NCI-H69 (cell line): ENCODE measurements at regions not wholly inside any gene's neighbourhood (a gene's known extent, or its start where the extent isn't known, plus 50 kb on each side); places are given as distances from the start of the nearest gene placed in this dataset.
"Not testable (repeated sequence)": the region's sequence is repeated elsewhere in the genome, so short reads cannot be mapped to it uniquely, and the experiment has no call there.

Source experiments
- DNase-seq: peaks from one replicate; lab custom pipeline; 2025; lab: John Stamatoyannopoulos, UW

GRCh38 chr17:28247671-28248555, 71.1 kb upstream of the TMEM97 start:
- DNase-seq = peak; percentile 45

GRCh38 chr17:28249706-28250105, 69.3 kb upstream of the TMEM97 start:
- DNase-seq = no peak

- no peak for DNase-seq
Observed at GRCh38 chr17:28252436-28252835, 66.6 kb upstream of the TMEM97 start.

- DNase-seq = no peak
Observed at GRCh38 chr17:28253663-28254062, 65.3 kb upstream of the TMEM97 start.

- DNase-seq = peak; percentile 33
Observed at GRCh38 chr17:28255616-28256015, 63.4 kb upstream of the TMEM97 start.

- DNase-seq = no peak
Observed at GRCh38 chr17:28256370-28256769, 62.6 kb upstream of the TMEM97 start.

- no peak for DNase-seq
Observed at GRCh38 chr17:28256881-28257280, 62.1 kb upstream of the TMEM97 start.

GRCh38 chr17:28258347-28258887, 60.6 kb upstream of the TMEM97 start:
- DNase-seq = no peak

GRCh38 chr17:28261219-28261618, 57.8 kb upstream of the TMEM97 start:
- no peak for DNase-seq

- DNase-seq = peak; percentile 13
Observed at GRCh38 chr17:28262123-28262745, 56.8 kb upstream of the TMEM97 start.

GRCh38 chr17:28264902-28265548, 54.0 kb upstream of the TMEM97 start:
- DNase-seq = not testable (repeated sequence)

- not testable (repeated sequence) for DNase-seq
Observed at GRCh38 chr17:28265856-28266546, 53.0 kb upstream of the TMEM97 start.

GRCh38 chr17:28266547-28266920, 52.5 kb upstream of the TMEM97 start:
- not testable (repeated sequence) for DNase-seq

GRCh38 chr17:28266926-28267719, 51.9 kb upstream of the TMEM97 start:
- not testable (repeated sequence) for DNase-seq

GRCh38 chr17:28267720-28268609, 51.0 kb upstream of the TMEM97 start:
- no peak for DNase-seq

- DNase-seq = no peak
Observed at GRCh38 chr17:28268610-28269313, 50.2 kb upstream of the TMEM97 start.
